T-helper 1 cell (primary cell): ENCODE measurements at regions not wholly inside any gene's neighbourhood (a gene's known extent, or its start where the extent isn't known, plus 50 kb on each side); places are given as distances from the start of the nearest gene placed in this dataset.

Experiments used
- DNase-seq, 5 donors: peaks; one replicate each; pipeline ENCODE4 v3.0.0-alpha.2; 2012 to 2020

- DNase-seq, result no peak
Measured at GRCh38 chr5:159609359-159609758, 279.1 kb upstream of the IL12B start.

- no peak for DNase-seq
Measured at GRCh38 chr5:159610966-159611579, 280.8 kb upstream of the IL12B start.

- no peak for DNase-seq
Measured at GRCh38 chr5:159616952-159617351, 286.7 kb upstream of the IL12B start.

- no peak for DNase-seq
Measured at GRCh38 chr5:159619826-159620225, 289.5 kb upstream of the IL12B start.

GRCh38 chr5:159620853-159621540 lies 290.7 kb upstream of the IL12B start:
- DNase-seq, result no peak

- DNase-seq, result no peak
Measured at GRCh38 chr5:159628703-159629102, 287.6 kb upstream of the ADRA1B start.

GRCh38 chr5:159629158-159629557 lies 287.1 kb upstream of the ADRA1B start:
- no peak for DNase-seq

- no peak for DNase-seq
Measured at GRCh38 chr5:159630545-159630944, 285.7 kb upstream of the ADRA1B start.

- DNase-seq, result no peak
Measured at GRCh38 chr5:159631001-159631400, 285.3 kb upstream of the ADRA1B start.

- no peak for DNase-seq
Measured at GRCh38 chr5:159632866-159633265, 283.4 kb upstream of the ADRA1B start.

- DNase-seq, result no peak
Measured at GRCh38 chr5:159638481-159638880, 277.8 kb upstream of the ADRA1B start.

- no peak for DNase-seq
Measured at GRCh38 chr5:159638954-159639559, 277.2 kb upstream of the ADRA1B start.

- no peak for DNase-seq
Measured at GRCh38 chr5:159639590-159639989, 276.7 kb upstream of the ADRA1B start.

GRCh38 chr5:159640446-159640845 lies 275.8 kb upstream of the ADRA1B start:
- no peak for DNase-seq

- no peak for DNase-seq
Measured at GRCh38 chr5:159640921-159641320, 275.4 kb upstream of the ADRA1B start.

GRCh38 chr5:159641371-159642039 lies 274.8 kb upstream of the ADRA1B start:
- DNase-seq, result no peak

- no peak for DNase-seq
Measured at GRCh38 chr5:159642379-159642778, 273.9 kb upstream of the ADRA1B start.

- DNase-seq, result no peak
Measured at GRCh38 chr5:159644053-159644452, 272.2 kb upstream of the ADRA1B start.

- no peak for DNase-seq
Measured at GRCh38 chr5:159645179-159645846, 271.0 kb upstream of the ADRA1B start.

GRCh38 chr5:159650803-159651202 lies 265.5 kb upstream of the ADRA1B start:
- no peak for DNase-seq

- no peak for DNase-seq
Measured at GRCh38 chr5:159655757-159656409, 260.4 kb upstream of the ADRA1B start.

- DNase-seq, result no peak
Measured at GRCh38 chr5:159657298-159657697, 259.0 kb upstream of the ADRA1B start.

GRCh38 chr5:159657771-159658170 lies 258.5 kb upstream of the ADRA1B start:
- DNase-seq, result no peak
